ENCODE measurements at regions not wholly inside any gene's neighbourhood (a gene's known extent, or its start where the extent isn't known, plus 50 kb on each side); places are given as distances from the start of the nearest gene placed in this dataset.

DNA sequence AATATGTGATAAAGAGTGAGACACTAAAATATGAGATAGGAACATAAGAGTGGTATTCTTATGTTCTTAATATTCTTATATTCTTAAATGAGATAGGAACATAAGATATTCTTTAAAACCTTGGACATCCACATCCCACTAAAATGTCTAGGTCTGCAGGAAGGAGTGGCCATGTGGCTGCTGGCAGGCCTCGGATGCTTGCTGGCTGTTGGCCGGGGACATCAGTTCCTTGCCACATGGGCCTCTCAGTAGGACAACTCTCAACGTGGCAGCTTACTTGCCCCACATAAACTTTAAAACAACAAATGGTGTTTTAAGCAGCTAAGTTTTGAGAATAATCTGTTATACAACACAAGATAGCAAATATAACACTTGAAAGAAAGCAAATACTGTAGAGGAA lies 240.1 kb downstream of the CASP12 start:
- POLR2A ChIA-PET, result no interaction called here
- Histone ChIP-seq H4K20me1 (replicated peaks; ENCODE audit: control insufficient read depth, insufficient read depth, low read length) (no peaks in the 10 kb centered on the region), H3K4me2 (ENCODE audit: insufficient read depth, low read length) (no peak overlapping the region), H3K9ac (ENCODE audit: insufficient read depth in 1 of 2, low read depth in 2 of 2, low read length in 2 of 2) (no peak overlapping the region), H3K4me3 (no peak overlapping the region), H3K36me3 (ENCODE audit: control insufficient read depth, insufficient read depth, low read length) (no peaks in the 10 kb centered on the region), H2AFZ (ENCODE audit: low read depth, low read length) (no peak overlapping the region), H3K79me2 (ENCODE audit: control insufficient read depth, insufficient read depth, low read length) (no peaks in the 10 kb centered on the region), H3K9me3 (replicated peaks; ENCODE audit: control insufficient read depth, insufficient read depth, low read depth, low read length) (0 out of 2 replicates have a peak, but pooled peaks cover 6% of the 10 kb centered on the region), H3K27ac (ENCODE audit: extremely low read depth, low read depth, low read length) (no peak overlapping the region), H3K9me1 (ENCODE audit: control insufficient read depth, insufficient read depth, low read length) (no peaks in the 10 kb centered on the region), H3K4me1 (replicated peaks in 1 of 2; ENCODE audit: control insufficient read depth in 2 of 2, insufficient read depth in 2 of 2, low read length in 2 of 2) (no peaks in the 10 kb centered on the region), H3K27me3 (ENCODE audit: control insufficient read depth in 2 of 2, insufficient read depth in 2 of 2, low read length in 2 of 2) (no peaks in the 10 kb centered on the region)
- no peak for DNase-seq (ENCODE audit: extremely low read depth in 1 of 4, low spot score in 3 of 4)
- no peak for ATAC-seq
- in situ Hi-C loops (cut with MboI), result no loop called here
- 0% methylated on average over 3 of the region's 3 CpGs for WGBS (ENCODE audit: insufficient coverage, low coverage, missing lambda C conversion rate)
- TF ChIP-seq NFIX (CRISPR knock-in tag; IDR thresholded peaks at IDR 0.05; ENCODE audit: low read depth), result no peak
- TF ChIP-seq XRCC5 (IDR thresholded peaks at IDR 0.05; ENCODE audit: low read depth, low read length), result no peak
- CTCF ChIA-PET (ENCODE audit: low intra/inter-chr PET ratio), result no interaction called here
- no TSS peak for BruUV-seq (replicated peaks)
- intact Hi-C loops (cut with micrococcal nuclease), result no loop called here
- no peak for FAIRE-seq

DNA sequence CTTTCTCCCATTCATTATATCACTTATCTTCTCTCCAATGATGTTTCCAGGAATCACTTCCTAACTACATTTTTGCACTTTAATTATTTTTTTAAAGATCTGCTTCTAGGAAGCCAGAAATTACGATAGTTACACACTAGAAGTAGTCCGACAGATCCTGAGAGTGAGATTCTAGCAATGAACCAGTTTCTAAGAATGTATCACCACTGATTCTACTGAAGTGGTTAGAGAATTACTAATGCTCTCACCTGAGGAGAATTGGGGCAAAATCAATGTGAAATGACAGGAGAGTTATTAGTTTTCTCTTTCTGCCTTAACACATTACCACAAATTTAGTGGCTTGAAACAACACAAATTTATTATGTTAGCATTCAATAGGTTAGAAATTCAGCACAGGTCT lies 241.2 kb downstream of the CASP12 start:
- TF ChIP-seq CHCHD3 (CRISPR knock-in tag; IDR thresholded peaks at IDR 0.05) (no peak), XRCC4 (IDR thresholded peaks at IDR 0.05; ENCODE audit: extremely low read depth, insufficient read depth, insufficient read length) (no peak), NR2F6 (CRISPR knock-in tag; IDR thresholded peaks at IDR 0.05) (no peak), NR1H2 (CRISPR knock-in tag; IDR thresholded peaks at IDR 0.05) (no peak), FOXP1 (CRISPR knock-in tag; IDR thresholded peaks at IDR 0.05) (no peak), BMI1 (IDR thresholded peaks at IDR 0.05; ENCODE audit: low read length) (no peak)
- TF ChIP-seq, protein P1, sequence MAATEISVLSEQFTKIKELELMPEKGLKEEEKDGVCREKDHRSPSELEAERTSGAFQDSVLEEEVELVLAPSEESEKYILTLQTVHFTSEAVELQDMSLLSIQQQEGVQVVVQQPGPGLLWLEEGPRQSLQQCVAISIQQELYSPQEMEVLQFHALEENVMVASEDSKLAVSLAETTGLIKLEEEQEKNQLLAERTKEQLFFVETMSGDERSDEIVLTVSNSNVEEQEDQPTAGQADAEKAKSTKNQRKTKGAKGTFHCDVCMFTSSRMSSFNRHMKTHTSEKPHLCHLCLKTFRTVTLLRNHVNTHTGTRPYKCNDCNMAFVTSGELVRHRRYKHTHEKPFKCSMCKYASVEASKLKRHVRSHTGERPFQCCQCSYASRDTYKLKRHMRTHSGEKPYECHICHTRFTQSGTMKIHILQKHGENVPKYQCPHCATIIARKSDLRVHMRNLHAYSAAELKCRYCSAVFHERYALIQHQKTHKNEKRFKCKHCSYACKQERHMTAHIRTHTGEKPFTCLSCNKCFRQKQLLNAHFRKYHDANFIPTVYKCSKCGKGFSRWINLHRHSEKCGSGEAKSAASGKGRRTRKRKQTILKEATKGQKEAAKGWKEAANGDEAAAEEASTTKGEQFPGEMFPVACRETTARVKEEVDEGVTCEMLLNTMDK (IDR thresholded peaks at IDR 0.05; ENCODE audit: borderline replicate concordance, insufficient read depth, low read depth, low read length, poor library complexity, severe bottlenecking), result no peak
- no peak for ATAC-seq
- Histone ChIP-seq H3K9ac (ENCODE audit: insufficient read depth in 1 of 2, low read depth in 2 of 2, low read length in 2 of 2) (no peak overlapping the region), H2AFZ (ENCODE audit: low read depth, low read length) (no peak overlapping the region), H3K4me2 (ENCODE audit: insufficient read depth, low read length) (no peak overlapping the region), H3K9me1 (ENCODE audit: control insufficient read depth, insufficient read depth, low read length) (no peaks in the 10 kb centered on the region), H3K36me3 (ENCODE audit: control insufficient read depth, insufficient read depth, low read length) (no peaks in the 10 kb centered on the region), H3K27ac (ENCODE audit: extremely low read depth, low read depth, low read length) (no peak overlapping the region), H3K4me1 (replicated peaks in 1 of 2; ENCODE audit: control insufficient read depth in 2 of 2, insufficient read depth in 2 of 2, low read length in 2 of 2) (no peaks in the 10 kb centered on the region), H3K79me2 (ENCODE audit: control insufficient read depth, insufficient read depth, low read length) (no peaks in the 10 kb centered on the region), H3K9me3 (replicated peaks; ENCODE audit: control insufficient read depth, insufficient read depth, low read depth, low read length) (0 out of 2 replicates have a peak, but pooled peaks cover 6% of the 10 kb centered on the region), H4K20me1 (replicated peaks; ENCODE audit: control insufficient read depth, insufficient read depth, low read length) (no peaks in the 10 kb centered on the region), H3K4me3 (no peak overlapping the region), H3K27me3 (ENCODE audit: control insufficient read depth in 2 of 2, insufficient read depth in 2 of 2, low read length in 2 of 2) (no peaks in the 10 kb centered on the region)
- intact Hi-C loops (cut with micrococcal nuclease) (no loop called here), in situ Hi-C loops (cut with MboI) (no loop called here)
- POLR2A ChIA-PET, result no interaction called here
- CTCF ChIA-PET (ENCODE audit: low intra/inter-chr PET ratio), result no interaction called here
- FAIRE-seq, result no peak
- BruUV-seq (replicated peaks), result no TSS peak
- no peak for DNase-seq (ENCODE audit: extremely low read depth in 1 of 4, low spot score in 3 of 4)
- WGBS (ENCODE audit: insufficient coverage, low coverage, missing lambda C conversion rate), result 0% methylated on average over 2 of the region's 2 CpGs

All from K562 (cell line).